ENCODE measurements at regions not wholly inside any gene's neighbourhood (a gene's known extent, or its start where the extent isn't known, plus 50 kb on each side); places are given as distances from the start of the nearest gene placed in this dataset.

GRCh38 chr2:176581557-176582165, 312.4 kb downstream of the MTX2 start:
- TF ChIP-seq POLR2AphosphoS5 (IDR thresholded peaks at IDR 0.05; ENCODE audit: borderline replicate concordance, low read depth, low read length) = no peak
- TF ChIP-seq EZH2 (IDR thresholded peaks at IDR 0.05) = no peak
- no peak for TF ChIP-seq FOXP2 (optimal IDR thresholded peaks at IDR 0.05; ENCODE audit: control extremely low read depth, extremely low read length, insufficient read depth)
